ENCODE measurements at regions not wholly inside any gene's neighbourhood (a gene's known extent, or its start where the extent isn't known, plus 50 kb on each side); places are given as distances from the start of the nearest gene placed in this dataset.

GRCh38 chr18:27602092-27602491 lies 417.0 kb upstream of the CHST9 start:
- DNase-seq (ENCODE audit: extremely low spot score, insufficient read length, low read depth) (no peak), FAIRE-seq (no peak)

GRCh38 chr18:27600245-27600644 lies 415.1 kb upstream of the CHST9 start:
- DNase-seq (ENCODE audit: extremely low spot score, insufficient read length, low read depth) (no peak), FAIRE-seq (no peak)

GRCh38 chr18:27599202-27599829 lies 414.2 kb upstream of the CHST9 start:
- peak; percentile 86 for FAIRE-seq
- DNase-seq (ENCODE audit: extremely low spot score, insufficient read length, low read depth): no peak

GRCh38 chr18:27595113-27595838 lies 410.2 kb upstream of the CHST9 start:
- DNase-seq (ENCODE audit: extremely low spot score, insufficient read length, low read depth): no peak
- FAIRE-seq: no peak

GRCh38 chr18:27585602-27586173 lies 400.6 kb upstream of the CHST9 start:
- FAIRE-seq: no peak
- DNase-seq (ENCODE audit: extremely low spot score, insufficient read length, low read depth): no peak

GRCh38 chr18:27583466-27583865 lies 398.4 kb upstream of the CHST9 start:
- DNase-seq (ENCODE audit: extremely low spot score, insufficient read length, low read depth) (no peak), FAIRE-seq (no peak)

- FAIRE-seq: no peak
Measured at GRCh38 chr18:27582760-27583412, 397.8 kb upstream of the CHST9 start.

GRCh38 chr18:27581296-27581904 lies 396.3 kb upstream of the CHST9 start:
- DNase-seq (ENCODE audit: extremely low spot score, insufficient read length, low read depth) (no peak), FAIRE-seq (no peak)

More at GRCh38 chr18:27582760-27583412, 397.8 kb upstream of the CHST9 start:
- no peak for DNase-seq (ENCODE audit: extremely low spot score, insufficient read length, low read depth)

- no peak for FAIRE-seq
- no peak for DNase-seq (ENCODE audit: extremely low spot score, insufficient read length, low read depth)
Measured at GRCh38 chr18:27579364-27579763, 394.3 kb upstream of the CHST9 start.

- DNase-seq (ENCODE audit: extremely low spot score, insufficient read length, low read depth) (no peak), FAIRE-seq (no peak)
Measured at GRCh38 chr18:27577752-27578151, 392.6 kb upstream of the CHST9 start.

- FAIRE-seq (no peak), DNase-seq (ENCODE audit: extremely low spot score, insufficient read length, low read depth) (no peak)
Measured at GRCh38 chr18:27577265-27577664, 392.2 kb upstream of the CHST9 start.

- no peak for FAIRE-seq
Measured at GRCh38 chr18:27567434-27567833, 382.3 kb upstream of the CHST9 start.

GRCh38 chr18:27564066-27564465 lies 379.0 kb upstream of the CHST9 start:
- FAIRE-seq: no peak
- no peak for DNase-seq (ENCODE audit: extremely low spot score, insufficient read length, low read depth)

More at GRCh38 chr18:27567434-27567833, 382.3 kb upstream of the CHST9 start:
- no peak for DNase-seq (ENCODE audit: extremely low spot score, insufficient read length, low read depth)

GRCh38 chr18:27558388-27559155 lies 373.5 kb upstream of the CHST9 start:
- no peak for DNase-seq (ENCODE audit: extremely low spot score, insufficient read length, low read depth)
- FAIRE-seq: no peak

GRCh38 chr18:27556741-27557140 lies 371.6 kb upstream of the CHST9 start:
- FAIRE-seq: no peak

GRCh38 chr18:27549335-27550039 lies 364.4 kb upstream of the CHST9 start:
- DNase-seq (ENCODE audit: extremely low spot score, insufficient read length, low read depth) (no peak), FAIRE-seq (no peak)

More at GRCh38 chr18:27556741-27557140, 371.6 kb upstream of the CHST9 start:
- no peak for DNase-seq (ENCODE audit: extremely low spot score, insufficient read length, low read depth)

GRCh38 chr18:27546991-27547390 lies 361.9 kb upstream of the CHST9 start:
- no peak for DNase-seq (ENCODE audit: extremely low spot score, insufficient read length, low read depth)
- no peak for FAIRE-seq

GRCh38 chr18:27544206-27544605 lies 359.1 kb upstream of the CHST9 start:
- DNase-seq (ENCODE audit: extremely low spot score, insufficient read length, low read depth) (no peak), FAIRE-seq (no peak)

- FAIRE-seq: no peak
- DNase-seq (ENCODE audit: extremely low spot score, insufficient read length, low read depth): no peak
Measured at GRCh38 chr18:27541293-27541692, 356.2 kb upstream of the CHST9 start.

Measured in GM18507 (cell line).